Gastrocnemius medialis (tissue), 4 donors: ENCODE measurements at regions not wholly inside any gene's neighbourhood (a gene's known extent, or its start where the extent isn't known, plus 50 kb on each side); places are given as distances from the start of the nearest gene placed in this dataset.

ENCODE experiments used
- ATAC-seq, 2 donors: fragments of 150-250 bp; one replicate each; pipeline ENCODE4 v1.9.1; 2016
- DNase-seq, 2 donors: peaks; one replicate each; pipeline ENCODE4 v3.0.0-alpha.2; 2019
- H3K27ac ChIP-seq, 4 donors: fragments of 200-600 bp; sonication (generic); 1 replicate in 1 of 4; 2 replicates in 3 of 4; pipeline ENCODE4 v1.5.1; 2016 to 2018; ENCODE audit warnings: mild to moderate bottlenecking in 2 of 4, moderate library complexity in 1 of 4
- H3K27me3 ChIP-seq, 3 donors: fragments of 200-600 bp; sonication (generic) in 2 of 3; 1 replicate in 1 of 3; 2 replicates in 2 of 3; pipeline versions ENCODE4 v1.5.1 to v1.6.0; 2016 to 2019; ENCODE audit warnings: mild to moderate bottlenecking in 1 of 3, moderate library complexity in 1 of 3
- H3K36me3 ChIP-seq, 2 donors: fragments of 200-600 bp; sonication (generic) in 1 of 2; one replicate each; pipeline ENCODE4 v1.5.1; 2017 to 2018
- H3K4me1 ChIP-seq, 2 donors: fragments of 200-600 bp; sonication (generic) in 1 of 2; one replicate each; pipeline ENCODE4 v1.5.1; 2016 to 2017; ENCODE audit warnings: mild to moderate bottlenecking in 2 of 2
- H3K4me3 ChIP-seq, 4 donors: fragments of 200-600 bp; sonication (generic) in 3 of 4; 1 replicate in 1 of 4; 2 replicates in 3 of 4; pipeline ENCODE4 v1.5.1; 2016 to 2019; ENCODE audit warnings: mild to moderate bottlenecking in 2 of 4
- H3K9me3 ChIP-seq, 3 donors: fragments of 200-600 bp; sonication (generic) in 2 of 3; 1 replicate in 1 of 3; 2 replicates in 2 of 3; pipeline ENCODE4 v1.5.1; 2016 to 2019
- POLR2A ChIP-seq, 2 donors: fragments of 450-650 bp; IDR thresholded peaks; one replicate each; pipeline ENCODE4 v1.6.1; 2017; ENCODE audit warnings: antibody characterized with exemption in 2 of 2, mild to moderate bottlenecking in 2 of 2, moderate library complexity in 2 of 2
- in situ Hi-C, 4 donors: fragments of 200-750 bp; cut with MboI; loops; one replicate each; pipeline versions ENCODE4 v1.15.0 to v1.8.0; 2017; ENCODE audit warnings: low sequenced_read_pairs in 4 of 4
- intact Hi-C: fragments of 100-400 bp; cut with DNase I; formaldehyde crosslinking; loops from one replicate; pipeline ENCODE4 v1.15.1; 2023; ENCODE audit warnings: low total_unique reads
- TF ChIP-seq, protein P1 (sequence below), 5 experiments: fragments of 450-650 bp in 3 of 5; fragments of 200-600 bp in 2 of 5; sonication (generic) in 2 of 5; IDR thresholded peaks in 4 of 5; conservative IDR thresholded peaks in 1 of 5; 1 replicate in 4 of 5; 2 replicates in 1 of 5; pipeline ENCODE4 v1.5.1; 2016 to 2019; ENCODE audit warnings: antibody characterized with exemption in 5 of 5, mild to moderate bottlenecking in 3 of 5, moderate library complexity in 3 of 5

DNA sequence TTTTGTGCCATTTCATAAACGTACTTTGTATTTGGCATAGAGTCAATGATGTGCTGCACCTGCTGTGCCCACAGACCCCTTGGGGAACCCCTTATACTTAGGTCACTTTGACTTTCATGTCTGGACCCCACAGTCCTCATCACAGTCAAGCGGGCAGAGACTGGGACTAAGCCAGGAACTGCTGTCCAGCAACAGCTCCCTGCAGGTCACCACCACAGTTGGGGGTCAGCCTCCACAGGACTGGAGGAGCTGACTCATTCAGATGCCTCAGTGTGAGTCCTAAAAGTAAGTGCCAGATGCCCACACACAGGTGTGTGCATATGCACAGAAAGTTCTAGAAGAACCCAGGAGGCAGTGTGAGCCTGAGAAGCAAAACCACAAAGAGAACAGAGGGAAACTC lies 339.8 kb downstream of the GABRB3 start:
- in situ Hi-C loops (no loop called here), intact Hi-C loops (no loop called here)
- Histone ChIP-seq H3K36me3 (no peaks in the 10 kb centered on the region), H3K27me3 (no peaks in the 10 kb centered on the region), H3K27ac (no peak overlapping the region), H3K9me3 (no peaks in the 10 kb centered on the region), H3K4me1 (no peaks in the 10 kb centered on the region), H3K4me3 (no peak overlapping the region)
- TF ChIP-seq, protein P1, sequence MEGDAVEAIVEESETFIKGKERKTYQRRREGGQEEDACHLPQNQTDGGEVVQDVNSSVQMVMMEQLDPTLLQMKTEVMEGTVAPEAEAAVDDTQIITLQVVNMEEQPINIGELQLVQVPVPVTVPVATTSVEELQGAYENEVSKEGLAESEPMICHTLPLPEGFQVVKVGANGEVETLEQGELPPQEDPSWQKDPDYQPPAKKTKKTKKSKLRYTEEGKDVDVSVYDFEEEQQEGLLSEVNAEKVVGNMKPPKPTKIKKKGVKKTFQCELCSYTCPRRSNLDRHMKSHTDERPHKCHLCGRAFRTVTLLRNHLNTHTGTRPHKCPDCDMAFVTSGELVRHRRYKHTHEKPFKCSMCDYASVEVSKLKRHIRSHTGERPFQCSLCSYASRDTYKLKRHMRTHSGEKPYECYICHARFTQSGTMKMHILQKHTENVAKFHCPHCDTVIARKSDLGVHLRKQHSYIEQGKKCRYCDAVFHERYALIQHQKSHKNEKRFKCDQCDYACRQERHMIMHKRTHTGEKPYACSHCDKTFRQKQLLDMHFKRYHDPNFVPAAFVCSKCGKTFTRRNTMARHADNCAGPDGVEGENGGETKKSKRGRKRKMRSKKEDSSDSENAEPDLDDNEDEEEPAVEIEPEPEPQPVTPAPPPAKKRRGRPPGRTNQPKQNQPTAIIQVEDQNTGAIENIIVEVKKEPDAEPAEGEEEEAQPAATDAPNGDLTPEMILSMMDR (IDR thresholded peaks at IDR 0.05 in 4 of 5, conservative IDR thresholded peaks at IDR 0.05 in 1 of 5), result no peak
- TF ChIP-seq POLR2A (IDR thresholded peaks at IDR 0.05), result no peak
- ATAC-seq (no peak), DNase-seq (no peak)

DNA sequence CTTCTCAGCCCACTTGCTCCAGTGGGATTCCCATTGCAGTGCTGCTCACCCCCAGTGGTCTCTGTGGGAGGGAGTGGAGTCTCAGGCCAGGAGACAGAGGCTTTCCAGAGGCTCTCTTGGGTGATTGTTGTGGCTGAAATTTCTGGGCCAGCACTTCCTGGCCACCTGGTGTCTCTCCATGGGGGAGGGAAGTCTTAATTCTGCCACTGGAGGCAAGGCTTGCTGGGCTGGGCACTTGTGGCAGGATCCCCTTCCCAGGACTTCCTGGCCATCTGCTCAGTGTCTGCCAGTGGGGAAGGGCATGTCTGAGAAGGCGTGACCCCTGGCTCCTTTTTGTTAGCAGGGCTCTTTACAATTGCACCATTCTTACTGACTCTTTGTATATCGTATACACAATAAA lies 351.8 kb downstream of the GABRB3 start:
- Histone ChIP-seq H3K27me3 (no peaks in the 10 kb centered on the region), H3K9me3 (no peaks in the 10 kb centered on the region), H3K4me1 (no peaks in the 10 kb centered on the region), H3K36me3 (no peaks in the 10 kb centered on the region), H3K4me3 (no peak overlapping the region), H3K27ac (no peak overlapping the region)
- TF ChIP-seq, protein P1 (IDR thresholded peaks at IDR 0.05 in 4 of 5, conservative IDR thresholded peaks at IDR 0.05 in 1 of 5), result no peak
- no peak for TF ChIP-seq POLR2A (IDR thresholded peaks at IDR 0.05)
- DNase-seq, result no peak
- in situ Hi-C loops (no loop called here), intact Hi-C loops (no loop called here)
- ATAC-seq, result no peak

DNA sequence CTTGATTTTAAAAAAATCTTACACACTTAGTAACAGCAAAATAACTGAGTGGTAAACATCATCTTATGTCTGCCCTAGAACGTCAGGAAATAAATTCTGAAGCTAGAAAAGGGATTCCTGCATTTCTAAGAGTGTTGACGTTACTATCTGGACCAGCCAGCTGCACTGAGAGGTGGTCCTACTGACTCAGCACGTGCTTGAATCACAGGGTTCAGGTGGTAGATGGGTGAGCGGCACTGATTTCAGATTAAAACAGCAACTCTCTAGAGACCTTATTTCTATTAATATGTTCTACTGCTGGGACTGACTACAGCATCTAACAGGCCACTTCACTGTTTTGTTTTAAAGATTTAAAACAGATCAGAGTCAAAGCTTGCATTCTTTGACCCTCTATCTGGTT lies 377.2 kb downstream of the GABRB3 start:
- no peaks in the 10 kb centered on the region for H3K9me3 ChIP-seq
- ATAC-seq (no peak), DNase-seq (no peak)
- H3K4me1 ChIP-seq, result no peaks in the 10 kb centered on the region
- H3K27ac ChIP-seq, result no peak overlapping the region
- H3K4me3 ChIP-seq, result no peak overlapping the region
- no peaks in the 10 kb centered on the region for H3K27me3 ChIP-seq
- in situ Hi-C loops, result no loop called here
- intact Hi-C loops, result no loop called here
- TF ChIP-seq, protein P1 (IDR thresholded peaks at IDR 0.05 in 4 of 5, conservative IDR thresholded peaks at IDR 0.05 in 1 of 5), result no peak
- no peak for TF ChIP-seq POLR2A (IDR thresholded peaks at IDR 0.05)
- no peaks in the 10 kb centered on the region for H3K36me3 ChIP-seq

DNA sequence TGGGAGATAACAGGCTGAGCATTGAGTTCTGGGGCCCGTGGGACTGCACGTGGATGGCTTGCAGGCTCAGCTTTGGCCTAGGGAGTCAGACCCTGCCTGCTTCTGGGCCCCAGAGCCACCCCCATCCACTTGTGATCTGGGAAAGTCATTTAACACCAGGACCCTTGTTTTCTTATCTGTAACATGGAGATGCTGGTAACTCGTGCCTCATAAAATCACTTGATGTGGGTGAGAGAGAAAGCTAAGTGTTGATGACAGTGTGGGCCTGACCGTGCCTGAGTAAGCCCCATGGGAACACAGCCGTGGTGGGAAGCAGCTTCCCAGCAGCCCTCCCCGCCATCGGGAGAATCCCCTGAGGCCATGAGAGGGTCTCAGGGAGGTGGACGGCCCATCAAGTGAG lies 378.1 kb downstream of the GABRB3 start:
- Histone ChIP-seq H3K27ac (no peak overlapping the region), H3K36me3 (no peaks in the 10 kb centered on the region), H3K27me3 (no peaks in the 10 kb centered on the region), H3K9me3 (no peaks in the 10 kb centered on the region), H3K4me1 (no peaks in the 10 kb centered on the region), H3K4me3 (no peak overlapping the region)
- intact Hi-C loops (no loop called here), in situ Hi-C loops (no loop called here)
- TF ChIP-seq, protein P1 (IDR thresholded peaks at IDR 0.05 in 4 of 5, conservative IDR thresholded peaks at IDR 0.05 in 1 of 5), result no peak
- no peak for TF ChIP-seq POLR2A (IDR thresholded peaks at IDR 0.05)
- ATAC-seq (no peak), DNase-seq (no peak)

DNA sequence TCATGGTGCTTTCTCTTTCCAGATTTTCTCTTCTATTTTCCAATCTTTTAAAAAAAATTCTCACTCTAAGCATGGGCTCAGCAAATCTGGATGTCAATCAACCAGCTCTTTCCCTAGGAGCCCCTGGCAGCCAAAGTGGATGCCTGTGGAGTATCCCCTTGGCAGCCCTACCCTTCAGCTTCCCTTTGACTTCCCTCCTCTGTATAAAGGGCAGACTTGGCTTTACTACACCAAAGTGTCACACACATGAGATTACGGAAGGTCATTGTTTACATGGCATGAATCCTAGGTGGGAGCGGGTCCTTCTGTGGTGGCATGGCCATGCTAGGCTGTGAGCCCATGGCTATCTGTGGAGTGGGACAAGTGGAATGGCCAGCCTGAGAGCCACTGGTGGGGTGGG lies 379.9 kb downstream of the GABRB3 start:
- no peaks in the 10 kb centered on the region for H3K27me3 ChIP-seq
- H3K4me1 ChIP-seq, result no peaks in the 10 kb centered on the region
- H3K4me3 ChIP-seq, result no peak overlapping the region
- in situ Hi-C loops, result no loop called here
- TF ChIP-seq, protein P1 (IDR thresholded peaks at IDR 0.05 in 4 of 5, conservative IDR thresholded peaks at IDR 0.05 in 1 of 5), result no peak
- no peak for TF ChIP-seq POLR2A (IDR thresholded peaks at IDR 0.05)
- no peak overlapping the region for H3K27ac ChIP-seq
- DNase-seq, result no peak
- intact Hi-C loops, result no loop called here
- H3K36me3 ChIP-seq, result no peaks in the 10 kb centered on the region
- H3K9me3 ChIP-seq, result no peaks in the 10 kb centered on the region
- no peak for ATAC-seq
